HCT116 (cell line): ENCODE measurements at regions not wholly inside any gene's neighbourhood (a gene's known extent, or its start where the extent isn't known, plus 50 kb on each side); places are given as distances from the start of the nearest gene placed in this dataset.

Source experiments
- ATAC-seq: fragments of 200-7000 bp; cut with Tn5 transposase; 2 replicates; pipeline ENCODE4 v1.9.1; 2020; ENCODE audit warnings: mild to moderate bottlenecking, moderate library complexity
- BruUV-seq: library from RNA; stranded (reverse); fragments of 400-500 nt; replicated peaks from 2 replicates; lab custom pipeline; 2021; lab: Mats Ljungman, UMichigan
- CTCF ChIA-PET: fragments of 300-600 bp; sonication (Branson Sonifier 250); formaldehyde crosslinking; loops from one replicate; lab custom pipeline; 2021; ENCODE audit warnings: antibody characterized with exemption; lab: Charles Lee
- POLR2A ChIA-PET: fragments of 300-600, 350-600 bp; sonication (Branson Sonifier 250); formaldehyde crosslinking; loops from one replicate; lab custom pipeline; 2021; ENCODE audit warnings: antibody characterized with exemption; lab: Charles Lee
- RAD21 ChIA-PET, 2 experiments: fragments of 300-600 bp; sonication (Branson Sonifier 250); formaldehyde crosslinking; loops; one replicate each; lab custom pipeline; 2023; ENCODE audit warnings: low total read pairs in 2 of 2; ENCODE audit not compliant: uncharacterized antibody in 2 of 2, unreplicated experiment in 2 of 2, low non-redundant PET in 1 of 2; lab: Charles Lee
- DNase-seq: peaks from one replicate; pipeline ENCODE4 v3.0.0-alpha.2; 2010; ENCODE audit warnings: low read depth, low spot score
- H2AFZ ChIP-seq: fragments of 200-600 bp; shearing (Covaris generic), sonication (generic); 2 replicates; pipeline ENCODE4 v1.6.1; 2017; ENCODE audit warnings: low read depth, mixed run types, mixed read lengths, antibody characterized with exemption, low read length; ENCODE audit not compliant: poor library complexity, severe bottlenecking
- H3K27ac ChIP-seq: 2 replicates; pipeline ENCODE4 v1.5.1; 2012; ENCODE audit warnings: low read depth, low read length
- H3K27me3 ChIP-seq: fragments of 200-600 bp; sonication (generic); 2 replicates; pipeline ENCODE4 v1.6.1; 2016; ENCODE audit warnings: mixed run types, low read length, mixed read lengths; ENCODE audit not compliant: insufficient read depth
- H3K36me3 ChIP-seq, 2 experiments: fragments of 200-500 bp in 1 of 2; fragments of 200-600 bp in 1 of 2; sonication (Bioruptor generic) in 1 of 2; sonication (generic) in 1 of 2; 2 replicates each; pipeline versions ENCODE4 v1.5.1 to v1.6.1; 2014 to 2016; ENCODE audit warnings: low read length in 2 of 2, inconsistent platforms in 1 of 2, mixed read lengths in 1 of 2, mixed run types in 1 of 2; ENCODE audit not compliant: insufficient read depth in 2 of 2, control insufficient read depth in 1 of 2
- H3K4me1 ChIP-seq, 2 experiments: fragments of 200-600 bp in 1 of 2; sonication (generic) in 1 of 2; 2 replicates each; pipeline versions ENCODE4 v1.5.1 to v1.6.1; 2012 to 2017; ENCODE audit warnings: low read length in 2 of 2, inconsistent platforms in 1 of 2, mild to moderate bottlenecking in 1 of 2, mixed read lengths in 1 of 2, mixed run types in 1 of 2, moderate library complexity in 1 of 2; ENCODE audit not compliant: insufficient read depth in 2 of 2, control insufficient read depth in 1 of 2
- H3K4me2 ChIP-seq: fragments of 200-600 bp; sonication (generic); 2 replicates; pipeline ENCODE4 v1.6.1; 2017; ENCODE audit warnings: mixed run types, low read length, mixed read lengths
- H3K4me3 ChIP-seq, 2 experiments: fragments of 200-600 bp in 1 of 2; sonication (generic) in 1 of 2; replicated peaks in 1 of 2; 2 replicates each; pipeline ENCODE4 v1.5.1; 2011 to 2016; ENCODE audit warnings: low read length in 2 of 2, control low read depth in 1 of 2, low read depth in 1 of 2, mild to moderate bottlenecking in 1 of 2, mixed read lengths in 1 of 2, mixed run types in 1 of 2
- H3K79me2 ChIP-seq: fragments of 200-600 bp; sonication (generic); 2 replicates; pipeline ENCODE4 v1.6.1; 2017; ENCODE audit warnings: mild to moderate bottlenecking, mixed run types, low read length, moderate library complexity, mixed read lengths; ENCODE audit not compliant: insufficient read depth
- H3K9ac ChIP-seq: fragments of 200-600 bp; sonication (generic); 2 replicates; pipeline ENCODE4 v1.6.1; 2016; ENCODE audit warnings: low read length, mixed read lengths
- H3K9me2 ChIP-seq: fragments of 200-600 bp; sonication (generic), shearing (Covaris generic); 2 replicates; pipeline ENCODE4 v1.6.1; 2017; ENCODE audit warnings: mixed run types, mild to moderate bottlenecking, moderate library complexity; ENCODE audit not compliant: insufficient read depth
- H3K9me3 ChIP-seq, 2 experiments: fragments of 200-500 bp in 1 of 2; fragments of 200-600 bp in 1 of 2; sonication (Bioruptor generic) in 1 of 2; sonication (generic) in 1 of 2; 2 replicates each; pipeline ENCODE4 v1.6.1; 2014 to 2017; ENCODE audit warnings: low read length in 2 of 2, mixed read lengths in 2 of 2, inconsistent platforms in 1 of 2, low read depth in 1 of 2, mild to moderate bottlenecking in 1 of 2, mixed run types in 1 of 2, moderate library complexity in 1 of 2; ENCODE audit not compliant: control insufficient read depth in 1 of 2, insufficient read depth in 1 of 2
- H4K20me1 ChIP-seq: fragments of 200-600 bp; sonication (generic), shearing (Covaris generic); 2 replicates; pipeline ENCODE4 v1.6.1; 2017; ENCODE audit warnings: mixed run types, mild to moderate bottlenecking, moderate library complexity; ENCODE audit not compliant: insufficient read depth
- EGR1 ChIP-seq: IDR thresholded peaks from 2 replicates; pipeline ENCODE4 v1.6.1; 2012; ENCODE audit warnings: low read depth
- EZH2 ChIP-seq: fragments of 200-600 bp; sonication (generic); IDR thresholded peaks from 2 replicates; pipeline ENCODE4 v1.6.1; 2017; ENCODE audit warnings: antibody characterized with exemption, mixed run types
- SIN3A ChIP-seq: IDR thresholded peaks from 2 replicates; pipeline ENCODE4 v1.6.1; 2012; ENCODE audit warnings: low read depth
- SP1 ChIP-seq: IDR thresholded peaks from 2 replicates; pipeline ENCODE4 v1.6.1; 2012; ENCODE audit warnings: low read depth
- TCF7L2 ChIP-seq: IDR thresholded peaks from 2 replicates; pipeline ENCODE4 v1.7.0; 2011; ENCODE audit warnings: borderline replicate concordance, inconsistent platforms; ENCODE audit not compliant: insufficient read depth, insufficient read length; ENCODE audit errors: extremely low read depth
- YY1 ChIP-seq: IDR thresholded peaks from 2 replicates; pipeline ENCODE4 v1.6.1; 2011; ENCODE audit warnings: low read length, low read depth, moderate library complexity, mild to moderate bottlenecking; ENCODE audit not compliant: insufficient replicate concordance; ENCODE audit errors: extremely low read depth
- ZFX ChIP-seq: fragments of 450-650 bp; IDR thresholded peaks from 2 replicates; pipeline ENCODE4 v1.6.1; 2017
- intact Hi-C: fragments of 100-400 bp; cut with micrococcal nuclease; formaldehyde crosslinking; loops from 2 replicates; pipeline ENCODE4 v1.10.0; 2022
- TF ChIP-seq, protein P1 (sequence below), 3 experiments: fragments of 200-600 bp in 1 of 3; sonication (generic) in 1 of 3; IDR thresholded peaks in 2 of 3; conservative IDR thresholded peaks in 1 of 3; 2 replicates each; pipeline ENCODE4 v1.5.1; 2012 to 2017; ENCODE audit warnings: low read depth in 2 of 3, low read length in 2 of 3, antibody characterized with exemption in 1 of 3, borderline replicate concordance in 1 of 3, control low read depth in 1 of 3, mild to moderate bottlenecking in 1 of 3, mixed read lengths in 1 of 3, mixed run types in 1 of 3, moderate library complexity in 1 of 3; ENCODE audit not compliant: insufficient read depth in 1 of 3
- TF ChIP-seq, protein P2 (sequence below): IDR thresholded peaks from 2 replicates; pipeline ENCODE4 v1.6.1; 2012

DNA sequence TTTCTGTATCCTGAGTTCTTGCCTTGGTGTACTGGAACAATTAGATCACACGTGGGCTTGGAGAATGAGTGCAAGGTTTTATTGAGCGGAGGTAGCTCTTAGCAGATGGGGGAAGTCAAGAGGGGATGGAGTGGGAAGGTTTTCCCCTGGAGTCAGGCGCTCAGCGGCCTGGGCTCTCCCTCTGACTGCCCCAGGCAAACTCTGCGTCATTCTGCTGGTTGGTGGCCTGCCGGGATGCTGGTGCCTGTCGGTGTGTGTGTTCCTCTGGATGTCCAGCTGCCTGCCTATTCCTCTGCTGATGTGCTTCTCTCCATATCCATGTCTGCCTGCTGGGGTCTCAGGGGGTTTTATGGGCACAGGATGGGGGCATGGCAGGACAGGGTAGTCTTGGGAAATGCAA lies 111.0 kb downstream of the TRIB2 start:
- intact Hi-C loops = no loop called here
- ChIA-PET CTCF (no interaction called here), POLR2A (no interaction called here), RAD21 (no interaction called here)
- Histone ChIP-seq H2AFZ (no peak overlapping the region), H3K4me2 (no peak overlapping the region), H3K9ac (no peak overlapping the region), H3K79me2 (no peaks in the 10 kb centered on the region), H3K27me3 (no peaks in the 10 kb centered on the region), H4K20me1 (no peaks in the 10 kb centered on the region), H3K36me3 (no peaks in the 10 kb centered on the region), H3K4me1 (peaks cover 0 to 12% of the 10 kb centered on the region in 2 experiments; a peak in 2 of 4 replicates), H3K27ac (no peak overlapping the region), H3K9me2 (0 out of 2 replicates have a peak, but pooled peaks cover 2% of the 10 kb centered on the region), H3K4me3 (no peak overlapping the region), H3K9me3 (no peaks in the 10 kb centered on the region)
- no peak for TF ChIP-seq EGR1
- TF ChIP-seq SP1 = no peak
- TF ChIP-seq, protein P1, sequence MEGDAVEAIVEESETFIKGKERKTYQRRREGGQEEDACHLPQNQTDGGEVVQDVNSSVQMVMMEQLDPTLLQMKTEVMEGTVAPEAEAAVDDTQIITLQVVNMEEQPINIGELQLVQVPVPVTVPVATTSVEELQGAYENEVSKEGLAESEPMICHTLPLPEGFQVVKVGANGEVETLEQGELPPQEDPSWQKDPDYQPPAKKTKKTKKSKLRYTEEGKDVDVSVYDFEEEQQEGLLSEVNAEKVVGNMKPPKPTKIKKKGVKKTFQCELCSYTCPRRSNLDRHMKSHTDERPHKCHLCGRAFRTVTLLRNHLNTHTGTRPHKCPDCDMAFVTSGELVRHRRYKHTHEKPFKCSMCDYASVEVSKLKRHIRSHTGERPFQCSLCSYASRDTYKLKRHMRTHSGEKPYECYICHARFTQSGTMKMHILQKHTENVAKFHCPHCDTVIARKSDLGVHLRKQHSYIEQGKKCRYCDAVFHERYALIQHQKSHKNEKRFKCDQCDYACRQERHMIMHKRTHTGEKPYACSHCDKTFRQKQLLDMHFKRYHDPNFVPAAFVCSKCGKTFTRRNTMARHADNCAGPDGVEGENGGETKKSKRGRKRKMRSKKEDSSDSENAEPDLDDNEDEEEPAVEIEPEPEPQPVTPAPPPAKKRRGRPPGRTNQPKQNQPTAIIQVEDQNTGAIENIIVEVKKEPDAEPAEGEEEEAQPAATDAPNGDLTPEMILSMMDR (IDR thresholded peaks at IDR 0.05 in 2 of 3, conservative IDR thresholded peaks at IDR 0.05 in 1 of 3; ENCODE audit: borderline replicate concordance in 1 of 3, insufficient read depth in 1 of 3, low read depth in 2 of 3, low read length in 2 of 3) = no peak
- no peak for TF ChIP-seq TCF7L2
- TF ChIP-seq SIN3A = no peak
- TF ChIP-seq, protein P2, sequence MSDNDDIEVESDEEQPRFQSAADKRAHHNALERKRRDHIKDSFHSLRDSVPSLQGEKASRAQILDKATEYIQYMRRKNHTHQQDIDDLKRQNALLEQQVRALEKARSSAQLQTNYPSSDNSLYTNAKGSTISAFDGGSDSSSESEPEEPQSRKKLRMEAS = no peak
- no peak for TF ChIP-seq YY1
- TF ChIP-seq ZFX = no peak
- TF ChIP-seq EZH2 = no peak
- DNase-seq (no peak), ATAC-seq (no peak)
- BruUV-seq = no TSS peak
